ENCODE measurements at regions not wholly inside any gene's neighbourhood (a gene's known extent, or its start where the extent isn't known, plus 50 kb on each side); places are given as distances from the start of the nearest gene placed in this dataset.

DNA sequence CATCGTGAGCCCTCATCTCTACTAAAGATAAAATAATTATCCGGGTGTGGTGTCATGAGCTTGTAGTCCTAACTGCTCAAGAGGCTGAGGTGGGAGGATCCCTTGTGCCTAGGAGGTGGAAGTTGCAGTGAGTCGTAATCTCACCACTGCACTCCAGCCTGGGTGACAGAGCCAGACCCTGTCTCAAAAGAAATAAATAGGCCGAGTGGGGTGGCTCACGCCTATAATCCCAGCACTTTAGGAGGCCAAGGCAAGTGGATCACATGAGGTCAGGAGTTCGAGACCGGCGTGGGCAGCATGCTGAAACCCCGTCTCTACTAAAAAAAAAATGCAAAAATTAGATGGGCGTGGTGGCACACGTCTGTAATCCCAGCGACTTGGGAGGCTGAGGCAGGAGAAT lies 70.9 kb downstream of the RESF1 start:
- Histone ChIP-seq H3K9ac (ENCODE audit: low read length) (no peak overlapping the region), H3K9me3 (ENCODE audit: control insufficient read depth in 1 of 2, insufficient read depth in 1 of 2, low read depth in 1 of 2, low read length in 2 of 2) (no peaks in the 10 kb centered on the region), H3K27ac (ENCODE audit: low read depth, low read length) (no peak overlapping the region), H3K4me3 (replicated peaks in 1 of 2; ENCODE audit: low read depth in 1 of 2, low read length in 2 of 2) (no peak overlapping the region), H4K20me1 (ENCODE audit: insufficient read depth) (no peaks in the 10 kb centered on the region), H3K4me1 (ENCODE audit: control insufficient read depth in 1 of 2, insufficient read depth in 2 of 2, low read length in 2 of 2) (no peaks in the 10 kb centered on the region), H3K4me2 (ENCODE audit: low read length) (no peak overlapping the region), H3K79me2 (ENCODE audit: insufficient read depth, low read length) (no peaks in the 10 kb centered on the region), H3K9me2 (ENCODE audit: insufficient read depth) (no peaks in the 10 kb centered on the region), H2AFZ (ENCODE audit: low read depth, low read length, poor library complexity, severe bottlenecking) (no peak overlapping the region), H3K36me3 (ENCODE audit: control insufficient read depth in 1 of 2, insufficient read depth in 2 of 2, low read length in 2 of 2) (no peaks in the 10 kb centered on the region), H3K27me3 (ENCODE audit: insufficient read depth, low read length) (no peaks in the 10 kb centered on the region)
- DNase-seq (ENCODE audit: low read depth, low spot score) (no peak), ATAC-seq (no peak)
- RAD21 ChIA-PET (ENCODE audit: low non-redundant PET in 1 of 2, low total read pairs in 2 of 2, uncharacterized antibody in 2 of 2, unreplicated experiment in 2 of 2), result no interaction called here
- TF ChIP-seq EZH2phosphoT487 (IDR thresholded peaks at IDR 0.05; ENCODE audit: borderline replicate concordance), result no peak
- no peak for TF ChIP-seq SP1 (IDR thresholded peaks at IDR 0.05; ENCODE audit: low read depth)
- no peak for TF ChIP-seq FOSL1 (IDR thresholded peaks at IDR 0.05; ENCODE audit: low read depth)
- intact Hi-C loops (cut with micrococcal nuclease), result no loop called here
- POLR2A ChIA-PET, result no interaction called here
- BruUV-seq (replicated peaks), result no TSS peak
- CTCF ChIA-PET, result no interaction called here

- RAD21 ChIA-PET (ENCODE audit: low non-redundant PET in 1 of 2, low total read pairs in 2 of 2, uncharacterized antibody in 2 of 2, unreplicated experiment in 2 of 2), result no interaction called here
- H3K27ac ChIP-seq (ENCODE audit: low read depth, low read length), result no peak overlapping the region
Observed at GRCh38 chr12:32030676-32031075, 71.5 kb downstream of the RESF1 start.

More at GRCh38 chr12:32030676-32031075, 71.5 kb downstream of the RESF1 start:
- POLR2A ChIA-PET, result no interaction called here
- CTCF ChIA-PET, result no interaction called here
- DNase-seq (ENCODE audit: low read depth, low spot score) (no peak), ATAC-seq (no peak)
- no peaks in the 10 kb centered on the region for H3K27me3 ChIP-seq (ENCODE audit: insufficient read depth, low read length)
- H3K79me2 ChIP-seq (ENCODE audit: insufficient read depth, low read length), result no peaks in the 10 kb centered on the region
- no peaks in the 10 kb centered on the region for H3K9me2 ChIP-seq (ENCODE audit: insufficient read depth)
- H4K20me1 ChIP-seq (ENCODE audit: insufficient read depth), result no peaks in the 10 kb centered on the region
- no peaks in the 10 kb centered on the region for H3K36me3 ChIP-seq (ENCODE audit: control insufficient read depth in 1 of 2, insufficient read depth in 2 of 2, low read length in 2 of 2)
- intact Hi-C loops (cut with micrococcal nuclease), result no loop called here
- no peak overlapping the region for H3K9ac ChIP-seq (ENCODE audit: low read length)
- H3K4me3 ChIP-seq (replicated peaks in 1 of 2; ENCODE audit: low read depth in 1 of 2, low read length in 2 of 2), result no peak overlapping the region
- H3K4me1 ChIP-seq (ENCODE audit: control insufficient read depth in 1 of 2, insufficient read depth in 2 of 2, low read length in 2 of 2), result no peaks in the 10 kb centered on the region
- TF ChIP-seq EGR1 (IDR thresholded peaks at IDR 0.05; ENCODE audit: low read depth) (no peak), RAD21 (IDR thresholded peaks at IDR 0.05; ENCODE audit: low read depth) (no peak), CBX3 (IDR thresholded peaks at IDR 0.05; ENCODE audit: low read depth) (no peak), FOSL1 (IDR thresholded peaks at IDR 0.05; ENCODE audit: low read depth) (no peak), CEBPB (IDR thresholded peaks at IDR 0.05; ENCODE audit: low read depth) (no peak), JUND (IDR thresholded peaks at IDR 0.05) (no peak), SRF (IDR thresholded peaks at IDR 0.05; ENCODE audit: low read depth) (no peak), ELF1 (IDR thresholded peaks at IDR 0.05; ENCODE audit: borderline replicate concordance, low read depth) (no peak), POLR2A (IDR thresholded peaks at IDR 0.05; ENCODE audit: borderline replicate concordance, extremely low read depth, insufficient read depth, insufficient read length) (no peak), ZFX (IDR thresholded peaks at IDR 0.05) (no peak), POLR2AphosphoS5 (IDR thresholded peaks at IDR 0.05; ENCODE audit: low read depth, low read length) (no peak), EZH2 (IDR thresholded peaks at IDR 0.05) (no peak), YY1 (IDR thresholded peaks at IDR 0.05; ENCODE audit: extremely low read depth, insufficient replicate concordance, low read depth, low read length) (no peak)
- TF ChIP-seq, protein P1, sequence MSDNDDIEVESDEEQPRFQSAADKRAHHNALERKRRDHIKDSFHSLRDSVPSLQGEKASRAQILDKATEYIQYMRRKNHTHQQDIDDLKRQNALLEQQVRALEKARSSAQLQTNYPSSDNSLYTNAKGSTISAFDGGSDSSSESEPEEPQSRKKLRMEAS (IDR thresholded peaks at IDR 0.05), result no peak
- TF ChIP-seq, protein P2, sequence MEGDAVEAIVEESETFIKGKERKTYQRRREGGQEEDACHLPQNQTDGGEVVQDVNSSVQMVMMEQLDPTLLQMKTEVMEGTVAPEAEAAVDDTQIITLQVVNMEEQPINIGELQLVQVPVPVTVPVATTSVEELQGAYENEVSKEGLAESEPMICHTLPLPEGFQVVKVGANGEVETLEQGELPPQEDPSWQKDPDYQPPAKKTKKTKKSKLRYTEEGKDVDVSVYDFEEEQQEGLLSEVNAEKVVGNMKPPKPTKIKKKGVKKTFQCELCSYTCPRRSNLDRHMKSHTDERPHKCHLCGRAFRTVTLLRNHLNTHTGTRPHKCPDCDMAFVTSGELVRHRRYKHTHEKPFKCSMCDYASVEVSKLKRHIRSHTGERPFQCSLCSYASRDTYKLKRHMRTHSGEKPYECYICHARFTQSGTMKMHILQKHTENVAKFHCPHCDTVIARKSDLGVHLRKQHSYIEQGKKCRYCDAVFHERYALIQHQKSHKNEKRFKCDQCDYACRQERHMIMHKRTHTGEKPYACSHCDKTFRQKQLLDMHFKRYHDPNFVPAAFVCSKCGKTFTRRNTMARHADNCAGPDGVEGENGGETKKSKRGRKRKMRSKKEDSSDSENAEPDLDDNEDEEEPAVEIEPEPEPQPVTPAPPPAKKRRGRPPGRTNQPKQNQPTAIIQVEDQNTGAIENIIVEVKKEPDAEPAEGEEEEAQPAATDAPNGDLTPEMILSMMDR (IDR thresholded peaks at IDR 0.05 in 2 of 3, conservative IDR thresholded peaks at IDR 0.05 in 1 of 3; ENCODE audit: borderline replicate concordance in 1 of 3, insufficient read depth in 1 of 3, low read depth in 2 of 3, low read length in 2 of 3), result no peak
- TF ChIP-seq, protein P3, sequence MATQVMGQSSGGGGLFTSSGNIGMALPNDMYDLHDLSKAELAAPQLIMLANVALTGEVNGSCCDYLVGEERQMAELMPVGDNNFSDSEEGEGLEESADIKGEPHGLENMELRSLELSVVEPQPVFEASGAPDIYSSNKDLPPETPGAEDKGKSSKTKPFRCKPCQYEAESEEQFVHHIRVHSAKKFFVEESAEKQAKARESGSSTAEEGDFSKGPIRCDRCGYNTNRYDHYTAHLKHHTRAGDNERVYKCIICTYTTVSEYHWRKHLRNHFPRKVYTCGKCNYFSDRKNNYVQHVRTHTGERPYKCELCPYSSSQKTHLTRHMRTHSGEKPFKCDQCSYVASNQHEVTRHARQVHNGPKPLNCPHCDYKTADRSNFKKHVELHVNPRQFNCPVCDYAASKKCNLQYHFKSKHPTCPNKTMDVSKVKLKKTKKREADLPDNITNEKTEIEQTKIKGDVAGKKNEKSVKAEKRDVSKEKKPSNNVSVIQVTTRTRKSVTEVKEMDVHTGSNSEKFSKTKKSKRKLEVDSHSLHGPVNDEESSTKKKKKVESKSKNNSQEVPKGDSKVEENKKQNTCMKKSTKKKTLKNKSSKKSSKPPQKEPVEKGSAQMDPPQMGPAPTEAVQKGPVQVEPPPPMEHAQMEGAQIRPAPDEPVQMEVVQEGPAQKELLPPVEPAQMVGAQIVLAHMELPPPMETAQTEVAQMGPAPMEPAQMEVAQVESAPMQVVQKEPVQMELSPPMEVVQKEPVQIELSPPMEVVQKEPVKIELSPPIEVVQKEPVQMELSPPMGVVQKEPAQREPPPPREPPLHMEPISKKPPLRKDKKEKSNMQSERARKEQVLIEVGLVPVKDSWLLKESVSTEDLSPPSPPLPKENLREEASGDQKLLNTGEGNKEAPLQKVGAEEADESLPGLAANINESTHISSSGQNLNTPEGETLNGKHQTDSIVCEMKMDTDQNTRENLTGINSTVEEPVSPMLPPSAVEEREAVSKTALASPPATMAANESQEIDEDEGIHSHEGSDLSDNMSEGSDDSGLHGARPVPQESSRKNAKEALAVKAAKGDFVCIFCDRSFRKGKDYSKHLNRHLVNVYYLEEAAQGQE (IDR thresholded peaks at IDR 0.05; ENCODE audit: low read depth), result no peak
- H3K9me3 ChIP-seq (ENCODE audit: control insufficient read depth in 1 of 2, insufficient read depth in 1 of 2, low read depth in 1 of 2, low read length in 2 of 2), result no peaks in the 10 kb centered on the region
- BruUV-seq (replicated peaks), result no TSS peak
- no peak overlapping the region for H3K4me2 ChIP-seq (ENCODE audit: low read length)
- no peak overlapping the region for H2AFZ ChIP-seq (ENCODE audit: low read depth, low read length, poor library complexity, severe bottlenecking)
